Heart left ventricle (tissue), 16 donors: ENCODE measurements at regions not wholly inside any gene's neighbourhood (a gene's known extent, or its start where the extent isn't known, plus 50 kb on each side); places are given as distances from the start of the nearest gene placed in this dataset.

Experiments
- ATAC-seq, 4 donors: fragments of 200-7000 bp; cut with Tn5 transposase; one replicate each; pipeline ENCODE4 v1.9.1; 2020 to 2022; ENCODE audit warnings: moderate library complexity in 4 of 4, mild to moderate bottlenecking in 3 of 4, moderate number of reproducible peaks in 1 of 4
- DNase-seq, 5 donors: peaks; one replicate each; pipeline ENCODE4 v3.0.0-alpha.2; 2020
- H3K27ac ChIP-seq, 12 donors: fragments of 200-600 bp; sonication (generic) in 4 of 12; one replicate each; pipeline versions ENCODE4 v1.5.0 to v1.8.0; 2016 to 2022; ENCODE audit warnings: mild to moderate bottlenecking in 2 of 12
- H3K27me3 ChIP-seq, 9 donors: fragments of 200-600 bp; sonication (generic) in 2 of 9; one replicate each; pipeline versions ENCODE4 v1.5.1 to v1.8.0; 2016 to 2022; ENCODE audit warnings: mild to moderate bottlenecking in 3 of 9
- H3K36me3 ChIP-seq, 9 donors: fragments of 200-600 bp; sonication (generic) in 2 of 9; one replicate each; pipeline versions ENCODE4 v1.5.0 to v1.8.0; 2018 to 2022; ENCODE audit warnings: mild to moderate bottlenecking in 2 of 9
- H3K4me1 ChIP-seq, 12 donors: fragments of 200-600 bp; sonication (generic) in 4 of 12; one replicate each; pipeline versions ENCODE4 v1.5.0 to v1.8.0; 2016 to 2022; ENCODE audit warnings: mild to moderate bottlenecking in 3 of 12
- H3K4me3 ChIP-seq, 12 donors: fragments of 200-600 bp; sonication (generic) in 4 of 12; one replicate each; pipeline versions ENCODE4 v1.5.0 to v1.8.0; 2017 to 2022; ENCODE audit warnings: mild to moderate bottlenecking in 9 of 12, moderate library complexity in 4 of 12
- H3K9me3 ChIP-seq, 12 donors: fragments of 200-600 bp; sonication (generic) in 4 of 12; one replicate each; pipeline versions ENCODE4 v1.5.0 to v1.8.0; 2016 to 2022; ENCODE audit warnings: mild to moderate bottlenecking in 1 of 12
- POLR2A ChIP-seq, 2 donors: fragments of 450-650 bp; IDR thresholded peaks; one replicate each; pipeline ENCODE4 v1.6.1; 2017; ENCODE audit warnings: antibody characterized with exemption in 2 of 2, mild to moderate bottlenecking in 2 of 2, moderate library complexity in 2 of 2
- WGBS, 4 donors: extraction: QIAGEN DNeasy Blood & Tissue Kit in 2 of 4; methylation state at CpG; one replicate each; pipeline versions ENCODE4 v1.1.5 to v1.1.7; 2013 to 2018; 5-methylcytosine and 5-hydroxymethylcytosine counted together
- intact Hi-C, 10 donors: fragments of 100-400 bp; cut with DNase I; formaldehyde crosslinking; loops; one replicate each; pipeline versions ENCODE4 v1.11.1 to v1.14.2; 2022
- TF ChIP-seq, protein P1 (sequence below), 12 donors: fragments of 200-600 bp; sonication (generic) in 4 of 12; IDR thresholded peaks; one replicate each; pipeline versions ENCODE4 v1.5.0 to v1.8.0; 2018 to 2022; ENCODE audit warnings: antibody characterized with exemption in 12 of 12, mild to moderate bottlenecking in 5 of 12
- donor health status: ischemic (EF 13 %, LVEDD 7.1; RV severe dilation, severe dysfunction).
- donor health status: healthy with polysubstance abuse.
- donor health status: DM: no; HTN: yes; CAD: no.
- donor health status: DM: no; HTN: no; CAD: no.
- donor health status: ischemic (EF 25% LVEDD 6.9; RV normal size, moderate dysfunction).
- donor health status: ischemic (EF 25% LVEDD 5.7; RV mildly dilated, moderate dysfunction).
- donor health status: healthy.
- donor health status: DM: yes; HTN: yes; CAD: no.
- donor health status: ischemic (EF 35%, LVEDD 5.7; RV mildly dilated, moderate dysfunction).
- donor health status: nonischemic (EF 11% LVEDD 7.7; RV severe dilation, severe dysfunction).
- donor health status: DM: yes; HTN: yes; CAD: no.
- donor health status: PGD.
- donor health status: ischemic (EF 29% LVEDD 5.4; RV normal size, mild dysfunction).
- donor health status: nonischemic (EF 23%, LVEDD 6.1; RV moderate dilation, normal function).

DNA sequence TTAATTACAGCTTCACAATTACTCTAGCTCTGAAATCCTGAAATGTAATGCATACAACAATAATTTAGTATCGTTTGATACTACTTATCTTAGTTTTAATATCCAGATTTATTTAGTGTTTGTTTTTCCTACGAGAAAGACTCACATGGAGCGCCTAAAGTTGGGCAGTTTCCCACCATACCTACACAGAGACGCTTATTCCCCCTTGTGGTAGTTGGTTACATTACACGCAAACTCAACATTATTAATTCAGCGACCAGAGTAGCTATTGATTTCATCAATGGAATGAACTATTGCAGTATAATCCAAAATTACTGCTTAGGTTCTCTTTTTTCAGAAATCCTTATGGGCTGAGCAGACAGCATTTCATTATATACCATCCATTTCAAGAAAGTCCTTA, 164.0 kb upstream of the REG3G start:
- ATAC-seq (no peak), DNase-seq (no peak)
- Histone ChIP-seq H3K4me1 (no peaks in the 10 kb centered on the region), H3K27ac (no peak overlapping the region), H3K9me3 (peaks cover 0 to 4% (median 0%) of the 10 kb centered on the region in 12 donors), H3K27me3 (no peaks in the 10 kb centered on the region), H3K4me3 (no peak overlapping the region), H3K36me3 (no peaks in the 10 kb centered on the region)
- TF ChIP-seq, protein P1, sequence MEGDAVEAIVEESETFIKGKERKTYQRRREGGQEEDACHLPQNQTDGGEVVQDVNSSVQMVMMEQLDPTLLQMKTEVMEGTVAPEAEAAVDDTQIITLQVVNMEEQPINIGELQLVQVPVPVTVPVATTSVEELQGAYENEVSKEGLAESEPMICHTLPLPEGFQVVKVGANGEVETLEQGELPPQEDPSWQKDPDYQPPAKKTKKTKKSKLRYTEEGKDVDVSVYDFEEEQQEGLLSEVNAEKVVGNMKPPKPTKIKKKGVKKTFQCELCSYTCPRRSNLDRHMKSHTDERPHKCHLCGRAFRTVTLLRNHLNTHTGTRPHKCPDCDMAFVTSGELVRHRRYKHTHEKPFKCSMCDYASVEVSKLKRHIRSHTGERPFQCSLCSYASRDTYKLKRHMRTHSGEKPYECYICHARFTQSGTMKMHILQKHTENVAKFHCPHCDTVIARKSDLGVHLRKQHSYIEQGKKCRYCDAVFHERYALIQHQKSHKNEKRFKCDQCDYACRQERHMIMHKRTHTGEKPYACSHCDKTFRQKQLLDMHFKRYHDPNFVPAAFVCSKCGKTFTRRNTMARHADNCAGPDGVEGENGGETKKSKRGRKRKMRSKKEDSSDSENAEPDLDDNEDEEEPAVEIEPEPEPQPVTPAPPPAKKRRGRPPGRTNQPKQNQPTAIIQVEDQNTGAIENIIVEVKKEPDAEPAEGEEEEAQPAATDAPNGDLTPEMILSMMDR (IDR thresholded peaks at IDR 0.05): peak in 6 of 12 donors; percentile 5 to 35 (median 24)
- no peak for TF ChIP-seq POLR2A (IDR thresholded peaks at IDR 0.05)
- intact Hi-C loops: no loop called here
- WGBS, 4 donors: 58 to 65% (median 62%) methylated on average over 6 of the region's 6 CpGs

DNA sequence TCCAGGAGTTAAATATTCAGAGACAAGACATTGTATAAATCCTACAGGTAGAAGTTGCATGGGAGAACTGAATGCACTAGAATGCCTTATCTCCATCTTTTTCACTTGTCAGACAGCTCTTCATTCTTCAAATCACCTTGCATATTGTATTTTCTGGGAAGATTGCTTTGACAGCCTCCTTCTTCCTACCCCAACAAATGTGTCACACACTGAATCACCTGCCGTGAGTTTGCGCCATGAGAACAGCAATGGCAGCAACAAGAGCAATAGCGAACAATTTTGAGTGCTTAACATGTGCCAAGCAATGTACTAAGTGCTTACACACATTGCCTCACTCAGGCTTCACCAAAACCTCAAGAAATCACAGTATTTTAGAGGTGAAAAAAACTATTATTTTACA, 161.3 kb upstream of the REG3G start:
- 71 to 95% (median 91%) methylated on average over 3 of the region's 3 CpGs for WGBS, 4 donors
- no peaks in the 10 kb centered on the region for H3K4me1 ChIP-seq
- intact Hi-C loops: no loop called here
- no peaks in the 10 kb centered on the region for H3K36me3 ChIP-seq
- H3K4me3 ChIP-seq: no peak overlapping the region
- TF ChIP-seq, protein P1 (IDR thresholded peaks at IDR 0.05): no peak
- TF ChIP-seq POLR2A (IDR thresholded peaks at IDR 0.05): no peak
- H3K27me3 ChIP-seq: no peaks in the 10 kb centered on the region
- ATAC-seq: no peak
- H3K27ac ChIP-seq: no peak overlapping the region
- peaks cover 0 to 3% (median 0%) of the 10 kb centered on the region in 12 donors for H3K9me3 ChIP-seq
- DNase-seq: no peak

DNA sequence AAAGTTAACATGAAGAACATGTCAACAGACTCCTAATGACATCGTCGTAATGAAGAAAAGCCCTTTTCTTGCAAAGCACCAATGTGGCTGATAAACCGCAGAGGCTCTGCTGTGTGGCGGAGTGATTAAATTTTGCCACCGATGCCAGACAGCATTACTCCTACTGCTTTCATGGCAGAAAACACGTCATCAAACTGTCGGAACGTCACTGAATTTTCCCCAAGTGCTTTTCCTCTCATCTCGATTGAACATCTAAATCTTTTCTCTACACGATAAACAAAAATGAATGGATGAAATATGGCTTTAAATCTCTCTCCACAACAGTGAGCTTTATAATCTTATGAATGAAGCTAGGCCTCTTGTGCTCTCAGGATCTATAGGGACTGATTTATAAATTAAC, 159.8 kb upstream of the REG3G start:
- DNase-seq (no peak), ATAC-seq (no peak)
- intact Hi-C loops: no loop called here
- Histone ChIP-seq H3K36me3 (no peaks in the 10 kb centered on the region), H3K9me3 (peaks cover 0 to 3% (median 0%) of the 10 kb centered on the region in 12 donors), H3K27ac (no peak overlapping the region), H3K27me3 (no peaks in the 10 kb centered on the region), H3K4me3 (no peak overlapping the region), H3K4me1 (no peaks in the 10 kb centered on the region)
- no peak for TF ChIP-seq POLR2A (IDR thresholded peaks at IDR 0.05)
- TF ChIP-seq, protein P1 (IDR thresholded peaks at IDR 0.05): no peak
- WGBS, 4 donors: 67 to 77% (median 68%) methylated on average over 10 of the region's 10 CpGs

DNA sequence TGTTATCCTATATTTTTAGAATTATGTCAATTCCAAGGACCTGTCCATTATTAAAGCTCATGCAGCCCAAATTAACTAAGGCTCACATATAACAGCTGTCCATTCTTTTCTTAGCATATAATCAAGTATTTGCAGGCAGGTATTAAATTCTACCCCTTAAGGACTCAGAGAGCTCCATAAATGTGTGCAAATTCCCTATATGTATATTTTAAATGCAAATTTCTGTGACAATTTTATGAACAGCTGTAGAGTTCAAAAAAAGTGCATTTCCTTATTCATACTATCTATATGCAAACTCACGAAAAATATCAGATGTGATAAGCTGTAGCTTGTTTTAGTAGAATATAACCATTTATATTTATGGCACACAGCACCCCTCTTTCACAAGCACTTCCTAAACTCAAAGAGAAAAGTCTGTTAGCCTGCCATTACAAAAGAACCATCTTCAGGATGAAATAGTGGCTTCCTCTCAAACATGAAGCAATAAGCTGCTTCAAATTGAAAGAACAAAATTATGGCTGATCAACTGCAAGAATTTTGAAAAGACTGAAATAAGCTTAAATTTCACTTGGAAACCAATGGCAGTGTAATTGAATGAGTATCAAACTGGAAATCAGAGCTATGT, 155.0 kb upstream of the REG3G start:
- no peak for ATAC-seq
- no peak overlapping the region for H3K4me3 ChIP-seq
- no peaks in the 10 kb centered on the region for H3K9me3 ChIP-seq
- TF ChIP-seq POLR2A (IDR thresholded peaks at IDR 0.05): no peak
- intact Hi-C loops: no loop called here
- H3K36me3 ChIP-seq: no peaks in the 10 kb centered on the region
- WGBS, 4 donors: 42 to 56% (median 50%) methylated on average over 1 of the region's 1 CpG
- H3K27me3 ChIP-seq: no peaks in the 10 kb centered on the region
- no peaks in the 10 kb centered on the region for H3K4me1 ChIP-seq
- no peak for DNase-seq
- H3K27ac ChIP-seq: no peak overlapping the region

DNA sequence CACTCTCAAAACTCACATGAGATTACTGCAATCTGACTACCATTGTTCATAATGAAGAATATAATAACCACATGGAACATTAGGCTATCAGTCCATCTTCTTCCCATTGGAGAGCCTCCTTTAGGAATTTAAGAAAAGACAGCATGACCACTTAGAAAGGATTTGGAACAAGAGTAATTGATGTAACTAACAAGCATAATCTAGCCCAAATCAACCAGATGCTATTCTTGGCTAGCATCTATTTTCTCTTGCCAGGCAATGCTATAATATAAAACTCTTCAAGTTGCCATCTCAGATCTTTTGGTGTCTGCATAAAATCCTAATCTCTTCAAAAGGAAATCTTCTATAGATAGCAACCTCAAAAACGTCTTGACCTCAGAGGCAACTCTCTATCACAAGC, 152.0 kb upstream of the REG3G start:
- ATAC-seq: no peak
- intact Hi-C loops: no loop called here
- Histone ChIP-seq H3K9me3 (no peaks in the 10 kb centered on the region), H3K4me3 (no peak overlapping the region), H3K27ac (no peak overlapping the region), H3K27me3 (no peaks in the 10 kb centered on the region), H3K36me3 (no peaks in the 10 kb centered on the region), H3K4me1 (no peaks in the 10 kb centered on the region)
- 12 to 29% (median 20%) methylated on average over 1 of the region's 1 CpG for WGBS, 4 donors
- TF ChIP-seq, protein P1 (IDR thresholded peaks at IDR 0.05): no peak
- TF ChIP-seq POLR2A (IDR thresholded peaks at IDR 0.05): no peak
- DNase-seq: no peak
